ENCODE measurements at regions not wholly inside any gene's neighbourhood (a gene's known extent, or its start where the extent isn't known, plus 50 kb on each side); places are given as distances from the start of the nearest gene placed in this dataset.
"Not testable (repeated sequence)": the region's sequence is repeated elsewhere in the genome, so short reads cannot be mapped to it uniquely, and the experiment has no call there.

GRCh38 chr16:5214466-5214865, 116.9 kb upstream of the EEF2KMT start:
- DNase-seq: no peak

- not testable (repeated sequence) for DNase-seq
Observed at GRCh38 chr16:5212501-5212900, 114.9 kb upstream of the EEF2KMT start.

- peak; percentile 21 for DNase-seq
Observed at GRCh38 chr16:5207862-5208498, 110.4 kb upstream of the EEF2KMT start.

GRCh38 chr16:5207001-5207523, 109.5 kb upstream of the EEF2KMT start:
- no peak for DNase-seq

- no peak for DNase-seq
Observed at GRCh38 chr16:5206331-5206990, 108.9 kb upstream of the EEF2KMT start.

- no peak for DNase-seq
Observed at GRCh38 chr16:5205361-5206040, 107.9 kb upstream of the EEF2KMT start.

- not testable (repeated sequence) for DNase-seq
Observed at GRCh38 chr16:5203675-5204074, 106.1 kb upstream of the EEF2KMT start.

- DNase-seq: no peak
Observed at GRCh38 chr16:5200123-5200522, 102.5 kb upstream of the EEF2KMT start.

- DNase-seq: no peak
Observed at GRCh38 chr16:5196204-5196603, 98.6 kb upstream of the EEF2KMT start.

GRCh38 chr16:5193861-5194260, 96.3 kb upstream of the EEF2KMT start:
- DNase-seq: no peak

GRCh38 chr16:5188989-5189352, 91.4 kb upstream of the EEF2KMT start:
- no peak for DNase-seq

- DNase-seq: no peak
Observed at GRCh38 chr16:5188318-5188988, 90.9 kb upstream of the EEF2KMT start.

GRCh38 chr16:5187402-5187952, 89.9 kb upstream of the EEF2KMT start:
- DNase-seq: no peak

GRCh38 chr16:5186381-5186903, 88.8 kb upstream of the EEF2KMT start:
- DNase-seq: no peak

- no peak for DNase-seq
Observed at GRCh38 chr16:5176505-5176904, 78.9 kb upstream of the EEF2KMT start.

- DNase-seq: peak; percentile 30
Observed at GRCh38 chr16:5175266-5175665, 77.7 kb upstream of the EEF2KMT start.

- peak; percentile 34 for DNase-seq
Observed at GRCh38 chr16:5166486-5166885, 68.9 kb upstream of the EEF2KMT start.

GRCh38 chr16:5165429-5165828, 67.8 kb upstream of the EEF2KMT start:
- not testable (repeated sequence) for DNase-seq

- not testable (repeated sequence) for DNase-seq
Observed at GRCh38 chr16:5162801-5163200, 65.2 kb upstream of the EEF2KMT start.

- DNase-seq: not testable (repeated sequence)
Observed at GRCh38 chr16:5161888-5162287, 64.3 kb upstream of the EEF2KMT start.

- not testable (repeated sequence) for DNase-seq
Observed at GRCh38 chr16:5160010-5160409, 62.4 kb upstream of the EEF2KMT start.

- not testable (repeated sequence) for DNase-seq
Observed at GRCh38 chr16:5159537-5159936, 61.9 kb upstream of the EEF2KMT start.

GRCh38 chr16:5158494-5158893, 60.9 kb upstream of the EEF2KMT start:
- DNase-seq: no peak

Data from NCI-H2227 treated with DMSO at 0.1 percent for 48 hours (cell line).